ENCODE measurements at regions not wholly inside any gene's neighbourhood (a gene's known extent, or its start where the extent isn't known, plus 50 kb on each side); places are given as distances from the start of the nearest gene placed in this dataset.
"Not testable (repeated sequence)": the region's sequence is repeated elsewhere in the genome, so short reads cannot be mapped to it uniquely, and the experiment has no call there.

DNA sequence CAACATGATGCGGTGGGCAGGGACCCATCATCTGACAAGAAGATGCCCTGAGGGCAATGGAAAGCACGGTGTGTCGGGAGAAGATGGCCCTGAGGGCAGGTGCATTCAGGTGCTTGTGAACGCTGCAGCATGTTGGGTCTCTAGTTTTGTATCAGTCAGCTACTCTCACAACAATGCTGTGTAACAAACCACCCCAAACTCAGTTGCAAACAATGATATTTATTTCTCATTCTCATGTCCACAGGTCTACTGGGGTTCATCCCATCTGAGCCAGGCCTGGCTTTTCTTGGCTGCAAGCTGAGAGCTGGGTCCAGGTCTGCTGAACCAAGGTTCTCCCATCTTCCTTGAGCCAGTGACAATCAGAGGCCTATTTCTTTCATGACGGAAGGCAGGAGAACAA is 461.6 kb downstream of the PREX1 start:
- no peak for DNase-seq (ENCODE audit: extremely low read depth, low read depth)

DNA sequence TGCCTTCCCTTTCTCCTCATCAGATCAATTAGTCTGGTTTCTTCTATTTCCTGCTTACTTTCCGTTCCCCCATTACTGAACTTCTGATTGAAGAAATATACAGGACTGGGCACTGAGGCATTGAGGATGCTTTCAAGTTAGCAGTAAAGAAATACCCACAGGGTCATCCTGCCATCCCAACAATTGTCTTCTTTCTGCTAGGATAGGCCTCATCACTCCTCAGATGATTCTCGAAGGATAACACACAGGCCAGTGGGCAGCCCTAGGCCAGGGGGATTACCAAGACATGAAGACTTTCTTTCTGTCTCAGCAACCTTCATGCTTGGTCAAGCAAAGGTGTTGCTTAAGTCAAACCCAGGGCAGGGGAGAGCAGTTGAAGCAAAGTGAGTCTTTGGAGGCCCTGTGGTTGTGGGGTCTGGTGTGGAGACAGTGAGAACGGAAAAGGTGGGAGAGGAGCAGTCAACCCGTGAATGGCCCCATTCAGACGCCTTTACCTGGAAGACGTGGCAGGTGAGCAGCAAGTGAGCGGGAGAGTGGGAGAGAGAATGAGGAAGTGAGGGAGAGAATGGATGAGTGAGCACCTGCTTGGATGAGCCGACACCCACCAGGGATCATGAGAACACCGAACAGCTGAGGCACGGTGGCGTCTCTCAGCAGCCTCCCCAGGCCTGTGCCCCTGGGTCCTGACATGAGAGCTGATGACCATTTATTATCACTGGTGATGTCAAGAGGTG is 462.9 kb downstream of the PREX1 start:
- no peak for DNase-seq (ENCODE audit: extremely low read depth, low read depth)

DNA sequence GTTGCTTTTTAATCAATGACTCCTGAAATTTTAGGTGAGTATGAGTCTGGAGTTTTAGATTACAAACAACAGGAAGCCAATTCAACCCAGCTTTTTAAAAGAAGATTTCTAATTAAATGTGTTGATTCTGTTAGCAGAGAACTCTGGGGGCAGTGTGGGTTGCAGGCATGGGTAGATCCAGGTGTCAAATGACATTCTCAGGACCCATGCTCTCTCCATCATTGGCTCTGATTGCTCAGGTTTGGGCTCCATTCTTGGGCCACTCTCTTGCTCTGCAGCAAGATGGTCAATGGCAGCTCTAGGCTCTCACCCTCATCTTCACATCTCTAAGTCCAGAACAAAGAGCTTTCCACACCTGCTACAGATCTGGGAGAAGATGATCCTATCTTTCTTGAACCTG is 463.7 kb downstream of the PREX1 start:
- DNase-seq (ENCODE audit: extremely low read depth, low read depth), result no peak

DNA sequence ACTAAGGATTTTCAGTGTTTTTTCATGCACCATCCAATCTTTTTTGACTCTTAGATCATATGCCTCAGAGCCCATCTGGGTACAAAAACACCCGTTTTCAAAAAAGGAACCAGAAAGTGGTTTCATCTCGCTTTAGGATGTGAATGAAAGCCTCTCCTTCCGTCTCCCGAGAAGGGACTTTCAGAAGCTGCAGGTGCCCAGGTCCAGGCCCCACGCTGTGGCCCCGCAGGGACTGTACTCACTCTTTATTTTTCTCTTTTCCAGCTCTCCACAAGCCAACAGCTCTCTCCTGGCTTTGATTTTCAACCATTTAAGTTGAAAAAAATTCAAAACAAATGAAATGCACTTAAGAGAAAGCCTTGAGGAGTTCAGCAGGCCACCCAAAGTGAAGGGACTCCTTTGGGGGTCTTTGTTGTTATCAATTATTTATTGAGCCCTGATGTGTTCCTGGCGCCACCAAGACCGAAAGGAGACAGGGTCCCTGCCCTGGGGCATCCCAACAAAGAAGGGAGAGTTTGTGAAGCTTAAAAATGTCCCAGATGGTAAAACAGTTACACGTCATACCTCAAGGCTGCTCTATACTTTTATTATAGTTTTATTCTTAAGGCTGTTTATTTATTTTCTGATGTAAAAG is 467.3 kb downstream of the PREX1 start:
- no peak for DNase-seq (ENCODE audit: extremely low read depth, low read depth)

- no peak for DNase-seq (ENCODE audit: extremely low read depth, low read depth)
Measured at GRCh38 chr20:48359692-48360341, 468.0 kb downstream of the PREX1 start.

DNA sequence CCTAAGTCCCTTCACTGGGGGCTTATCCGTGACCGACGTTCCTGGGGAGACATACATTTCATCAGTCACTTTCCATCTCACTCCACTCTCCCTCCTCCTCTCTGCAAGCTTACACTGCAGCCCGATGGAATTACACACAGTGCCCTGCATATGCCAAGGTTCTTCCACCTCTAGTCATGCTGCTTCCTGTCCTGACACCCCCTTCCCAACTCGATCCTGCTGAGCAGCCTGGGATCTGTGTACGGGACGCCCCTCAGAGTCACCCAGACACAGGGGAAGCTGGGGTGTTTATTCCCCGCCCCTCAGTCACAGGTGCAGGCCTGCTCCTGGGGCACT is 468.8 kb downstream of the PREX1 start:
- DNase-seq (ENCODE audit: extremely low read depth, low read depth), result not testable (repeated sequence)

DNA sequence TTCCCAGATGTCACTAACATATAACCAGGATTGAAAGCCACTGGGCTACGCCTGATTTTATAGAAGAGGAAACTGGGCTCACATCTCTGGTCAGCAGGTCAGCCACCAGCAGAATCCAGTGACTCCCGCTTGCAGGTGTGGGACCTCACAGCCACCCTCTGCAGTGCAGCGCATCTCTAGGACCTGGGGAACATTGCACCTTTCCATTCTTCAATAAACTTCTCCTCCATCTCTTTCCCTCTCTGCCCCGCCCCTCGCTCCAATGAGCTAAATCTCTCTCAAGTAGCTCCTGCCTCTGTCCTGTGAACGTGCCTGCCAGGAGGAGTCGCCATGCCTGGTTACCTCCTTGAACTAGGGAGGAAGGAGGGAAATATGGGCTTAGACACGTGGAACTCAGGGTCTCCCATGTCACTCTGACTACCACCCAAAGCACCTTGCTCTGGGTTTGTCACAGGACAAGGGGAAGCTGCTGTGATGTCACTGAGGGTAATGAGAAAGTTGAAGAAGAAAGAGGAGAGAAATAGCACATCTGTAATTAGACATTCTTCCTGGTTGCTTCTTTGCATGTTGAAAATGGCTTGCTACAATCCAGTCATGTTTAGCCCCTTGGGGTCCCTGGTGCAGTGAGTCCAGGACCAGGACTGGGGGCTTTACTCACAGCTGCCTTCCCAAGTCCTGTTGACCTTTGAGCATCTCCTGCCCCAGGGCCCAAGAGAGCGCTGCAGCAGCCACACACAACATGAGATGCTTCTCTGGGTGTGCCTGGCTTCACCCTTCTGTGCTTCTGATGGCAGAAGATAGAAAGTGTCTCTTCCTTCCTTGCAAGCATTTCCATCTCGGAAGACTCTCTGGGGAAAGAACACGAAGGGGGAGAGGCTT is 469.4 kb downstream of the PREX1 start:
- DNase-seq (ENCODE audit: extremely low read depth, low read depth), result no peak

GRCh38 chr20:48357714-48358113 is 470.1 kb downstream of the PREX1 start:
- no peak for DNase-seq (ENCODE audit: extremely low read depth, low read depth)

GRCh38 chr20:48354903-48355302 is 472.9 kb downstream of the PREX1 start:
- DNase-seq (ENCODE audit: extremely low read depth, low read depth), result no peak

DNA sequence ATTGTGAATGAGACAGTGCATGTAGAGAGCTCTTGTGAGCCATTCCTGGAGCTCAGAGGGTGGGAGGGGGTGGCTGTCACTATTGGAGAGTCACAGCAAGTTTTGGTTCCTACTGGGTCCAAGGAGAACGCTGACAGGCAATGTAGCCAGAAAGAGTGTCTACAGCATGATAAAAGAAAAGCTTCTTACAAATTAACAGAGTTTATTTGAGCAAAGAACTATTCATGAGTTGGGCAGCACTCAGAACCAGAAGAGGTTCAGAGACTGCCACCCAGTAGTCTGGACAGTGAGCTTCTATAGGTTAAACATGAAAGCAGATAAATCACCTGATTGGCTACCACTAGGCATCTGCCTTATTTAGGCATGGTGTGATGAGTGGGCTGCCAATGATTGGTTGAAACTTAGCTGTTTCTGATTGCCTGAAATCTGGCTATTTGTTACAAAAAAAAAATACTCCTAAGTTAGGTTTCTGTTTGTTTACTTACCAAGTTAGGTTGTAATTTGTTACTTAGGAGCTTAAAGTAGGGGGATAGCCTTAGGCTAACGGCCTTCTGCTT is 473.4 kb downstream of the PREX1 start:
- DNase-seq (ENCODE audit: extremely low read depth, low read depth), result no peak

- DNase-seq (ENCODE audit: extremely low read depth, low read depth), result no peak
Measured at GRCh38 chr20:48352628-48353027, 475.2 kb downstream of the PREX1 start.

- DNase-seq (ENCODE audit: extremely low read depth, low read depth), result no peak
Measured at GRCh38 chr20:48352042-48352441, 475.8 kb downstream of the PREX1 start.

GRCh38 chr20:48350313-48350988 is 477.3 kb downstream of the PREX1 start:
- DNase-seq (ENCODE audit: extremely low read depth, low read depth), result no peak

GRCh38 chr20:48349656-48350055 is 478.1 kb downstream of the PREX1 start:
- no peak for DNase-seq (ENCODE audit: extremely low read depth, low read depth)

DNA sequence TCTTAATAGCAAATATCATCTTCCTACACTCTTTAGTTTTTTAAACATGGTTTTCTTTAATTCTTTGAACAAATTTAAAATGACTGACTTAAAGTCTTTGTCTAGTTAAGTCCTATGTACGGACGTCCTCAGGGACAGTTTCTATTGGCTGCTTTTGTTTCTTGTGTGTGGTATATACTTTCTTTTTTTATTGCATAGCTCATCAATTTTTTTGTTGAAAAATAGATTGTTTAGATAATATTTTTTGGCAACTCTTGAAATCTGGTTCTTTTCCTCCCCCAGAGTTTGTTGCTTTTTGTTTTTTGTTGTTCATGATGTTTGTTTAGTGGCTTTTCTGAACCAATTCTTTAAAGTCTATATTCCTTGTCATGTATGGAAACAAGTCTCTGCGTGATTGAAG is 479.8 kb downstream of the PREX1 start:
- no peak for DNase-seq (ENCODE audit: extremely low read depth, low read depth)

DNA sequence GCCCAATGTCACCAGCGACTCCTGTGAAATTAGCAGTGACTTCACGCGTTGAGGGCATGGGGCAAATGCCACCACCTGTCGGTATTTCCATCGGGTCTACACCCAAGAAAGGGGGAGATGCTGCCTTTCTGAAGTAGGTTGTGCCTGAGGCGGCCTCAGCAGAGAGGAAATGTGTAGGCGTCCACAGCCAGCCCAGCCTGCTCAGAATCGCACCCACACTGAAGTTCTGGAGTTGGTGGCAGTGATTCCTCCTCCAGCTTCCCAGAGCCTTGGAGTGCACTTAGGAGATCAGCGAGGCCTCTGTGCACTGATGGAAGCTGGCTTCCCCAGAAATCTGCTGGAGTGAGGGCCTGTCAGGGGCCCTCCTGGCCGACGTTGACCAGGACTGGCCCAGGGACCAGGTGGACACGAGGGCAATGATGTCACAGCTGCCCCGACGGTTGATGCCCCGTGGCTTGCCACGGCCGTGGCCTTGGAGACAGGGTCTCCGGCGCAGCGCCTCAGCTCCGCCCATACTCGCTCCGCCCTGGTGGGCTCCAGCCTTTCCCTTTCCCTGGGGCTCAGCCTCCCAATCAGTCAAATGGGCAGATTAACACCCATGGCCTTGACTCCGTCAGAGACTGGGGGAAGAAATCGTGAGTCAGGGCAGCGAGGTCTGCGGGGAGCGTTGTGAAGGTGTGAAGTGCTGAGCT is 484.8 kb downstream of the PREX1 start:
- DNase-seq (ENCODE audit: extremely low read depth, low read depth), result no peak

DNA sequence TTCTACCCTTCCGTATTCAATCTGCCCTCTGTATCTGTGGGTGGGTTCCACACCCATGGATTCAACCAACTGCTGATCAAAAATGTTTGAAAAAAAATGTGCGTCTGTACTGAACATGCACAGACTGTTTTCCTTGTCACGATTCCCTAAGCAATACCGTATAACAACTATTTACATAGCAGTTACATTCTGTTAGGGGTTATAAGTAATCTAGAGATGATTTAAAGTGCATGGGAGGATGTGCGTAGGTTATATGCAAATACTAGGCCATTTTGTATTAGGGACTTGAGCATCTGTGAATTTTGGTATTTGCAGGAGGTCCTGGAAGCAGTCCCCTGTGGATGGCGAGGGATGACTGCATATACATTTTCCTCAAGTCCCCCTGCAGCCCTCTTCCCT is 486.9 kb downstream of the PREX1 start:
- DNase-seq (ENCODE audit: extremely low read depth, low read depth), result no peak

DNA sequence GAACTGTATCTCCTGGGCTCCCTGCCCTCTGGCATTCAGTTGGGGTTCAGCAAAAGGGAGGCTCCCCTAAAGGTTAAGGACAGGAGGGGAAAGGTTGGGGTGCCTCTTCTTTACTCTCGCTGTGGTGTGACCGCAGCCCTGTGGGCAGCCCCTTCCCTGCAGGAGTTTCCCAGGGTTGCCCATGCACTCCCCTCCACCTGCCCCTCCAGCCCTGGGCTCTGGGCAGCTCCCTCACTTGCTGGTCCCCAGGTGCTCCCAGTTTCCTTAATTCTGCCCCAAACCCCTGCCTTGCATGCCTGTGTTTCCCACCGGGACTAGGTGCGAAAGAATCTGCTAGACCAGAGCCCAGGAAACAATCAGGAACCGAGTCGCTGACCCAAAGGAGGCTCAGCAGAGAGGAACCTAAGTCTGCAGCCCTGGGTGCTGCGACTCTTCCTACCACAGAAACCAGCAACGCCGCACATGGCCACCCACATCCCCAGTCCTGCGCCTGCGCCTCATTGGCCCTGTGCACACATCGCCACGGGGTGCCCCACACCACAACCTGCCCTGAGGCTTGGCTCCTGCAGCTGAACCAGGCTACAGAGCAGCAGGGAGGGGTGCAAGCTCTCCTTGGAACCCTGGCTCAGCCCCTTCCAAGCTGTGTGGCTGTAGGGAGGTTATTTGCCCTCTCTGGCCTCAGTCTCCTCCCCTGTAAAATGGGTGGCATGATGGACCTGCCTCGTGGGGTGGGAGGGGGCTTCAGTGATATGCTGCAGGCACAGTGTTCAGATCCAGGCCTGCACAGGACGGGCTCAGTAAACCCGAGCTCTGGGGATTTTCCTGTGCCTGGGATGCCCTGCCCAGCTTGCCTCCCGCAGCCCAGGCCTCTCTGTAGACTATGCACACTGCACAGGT is 487.6 kb downstream of the PREX1 start:
- DNase-seq (ENCODE audit: extremely low read depth, low read depth), result no peak
